ENCODE measurements at regions not wholly inside any gene's neighbourhood (a gene's known extent, or its start where the extent isn't known, plus 50 kb on each side); places are given as distances from the start of the nearest gene placed in this dataset.

- TF ChIP-seq POLR2A (IDR thresholded peaks at IDR 0.05; ENCODE audit: low read length) (no peak), GATA1 (IDR thresholded peaks at IDR 0.05; ENCODE audit: low read depth, low read length) (no peak)
These were observed 65.1 kb upstream of the ATP1B1 start for GRCh38 chr1:169041366-169041765.
